SK-N-SH treated with all-trans-retinoic acid at 6 μM for 48 hours (cell line): ENCODE measurements at regions not wholly inside any gene's neighbourhood (a gene's known extent, or its start where the extent isn't known, plus 50 kb on each side); places are given as distances from the start of the nearest gene placed in this dataset.

ENCODE experiments used
- ATAC-seq: fragments of 200-7000 bp; cut with Tn5 transposase; 3 replicates; pipeline ENCODE4 v1.9.1; 2020; ENCODE audit warnings: mild to moderate bottlenecking, moderate library complexity
- BACH2 ChIP-seq: fragments of 250-450 bp; sonication (Bioruptor Pico); IDR thresholded peaks from 2 replicates; pipeline ENCODE4 v1.9.0; 2021; ENCODE audit warnings: mild to moderate bottlenecking, borderline replicate concordance
- CSDC2 ChIP-seq: fragments of 250-450 bp; sonication (Bioruptor Pico); IDR thresholded peaks from 2 replicates; pipeline ENCODE4 v1.5.0; 2020; ENCODE audit warnings: mild to moderate bottlenecking, moderate library complexity
- ESRRG ChIP-seq: fragments of 250-450 bp; sonication (Bioruptor Pico); IDR thresholded peaks from 2 replicates; pipeline ENCODE4 v1.6.1; 2021; ENCODE audit warnings: mild to moderate bottlenecking
- GLIS3 ChIP-seq: fragments of 250-450 bp; sonication (Bioruptor Pico); IDR thresholded peaks from 2 replicates; pipeline ENCODE4 v1.5.0; 2020; ENCODE audit warnings: mild to moderate bottlenecking, moderate library complexity
- ISL1 ChIP-seq: fragments of 250-450 bp; sonication (Bioruptor Pico); IDR thresholded peaks from 2 replicates; pipeline ENCODE4 v2.1.2; 2022; ENCODE audit warnings: mild to moderate bottlenecking, moderate library complexity
- OSR1 ChIP-seq: fragments of 250-450 bp; sonication (Bioruptor Pico); IDR thresholded peaks from 2 replicates; pipeline ENCODE4 v1.8.0; 2022; ENCODE audit warnings: moderate library complexity, mild to moderate bottlenecking, inconsistent platforms
- PATZ1 ChIP-seq: fragments of 250-450 bp; sonication (Bioruptor Pico); IDR thresholded peaks from 2 replicates; pipeline ENCODE4 v1.8.0; 2020; ENCODE audit warnings: mild to moderate bottlenecking, moderate library complexity, borderline replicate concordance
- PPARA ChIP-seq: fragments of 250-450 bp; sonication (Bioruptor Pico); IDR thresholded peaks from 2 replicates; pipeline ENCODE4 v1.5.0; 2020; ENCODE audit warnings: mild to moderate bottlenecking, borderline replicate concordance
- RARB ChIP-seq: fragments of 250-450 bp; sonication (Bioruptor Pico); IDR thresholded peaks from 2 replicates; pipeline ENCODE4 v1.8.0; 2021; ENCODE audit warnings: mild to moderate bottlenecking, moderate library complexity
- SNAI2 ChIP-seq: fragments of 250-450 bp; sonication (Bioruptor Pico); IDR thresholded peaks from 2 replicates; pipeline ENCODE4 v1.5.0; 2020; ENCODE audit warnings: mild to moderate bottlenecking, moderate library complexity
- TCF4 ChIP-seq: fragments of 250-450 bp; sonication (Bioruptor Pico); IDR thresholded peaks from 2 replicates; pipeline ENCODE4 v1.8.0; 2021; ENCODE audit warnings: mild to moderate bottlenecking, moderate library complexity, borderline replicate concordance
- TOX ChIP-seq: fragments of 250-450 bp; sonication (Bioruptor Pico); IDR thresholded peaks from 2 replicates; pipeline ENCODE4 v1.8.0; 2021; ENCODE audit warnings: mild to moderate bottlenecking, moderate library complexity, borderline replicate concordance
- TSHZ2 ChIP-seq: fragments of 250-450 bp; sonication (Bioruptor Pico); IDR thresholded peaks from 2 replicates; pipeline ENCODE4 v1.5.0; 2020; ENCODE audit warnings: mild to moderate bottlenecking, moderate library complexity
- ZC3H10 ChIP-seq: fragments of 250-450 bp; sonication (Bioruptor Pico); IDR thresholded peaks from 2 replicates; pipeline ENCODE4 v1.5.1; 2021; ENCODE audit warnings: mild to moderate bottlenecking, moderate library complexity
- ZFP3 ChIP-seq: fragments of 250-450 bp; sonication (Bioruptor Pico); IDR thresholded peaks from 2 replicates; pipeline ENCODE4 v1.5.0; 2020; ENCODE audit warnings: mild to moderate bottlenecking, moderate library complexity
- ZFP30 ChIP-seq: fragments of 450-650 bp; formaldehyde crosslinking; IDR thresholded peaks from 2 replicates; pipeline ENCODE4 v1.5.0; 2022; ENCODE audit warnings: mild to moderate bottlenecking, moderate library complexity
- ZNF565 ChIP-seq: fragments of 450-650 bp; formaldehyde crosslinking; conservative IDR thresholded peaks from 2 replicates; pipeline ENCODE4 v1.5.0; 2020; ENCODE audit warnings: low read depth, mild to moderate bottlenecking, moderate library complexity
- ZNF70 ChIP-seq: fragments of 450-650 bp; formaldehyde crosslinking; IDR thresholded peaks from 2 replicates; pipeline ENCODE4 v1.5.0; 2020; ENCODE audit warnings: mild to moderate bottlenecking, moderate library complexity
- ZNF8 ChIP-seq: fragments of 450-650 bp; formaldehyde crosslinking; IDR thresholded peaks from 2 replicates; pipeline ENCODE4 v1.5.0; 2020; ENCODE audit warnings: mild to moderate bottlenecking, moderate library complexity
- TF ChIP-seq, protein P1 (sequence below): fragments of 250-450 bp; sonication (Bioruptor Pico); IDR thresholded peaks from 2 replicates; pipeline ENCODE4 v1.8.0; 2021; ENCODE audit warnings: low read depth, mild to moderate bottlenecking, moderate library complexity, borderline replicate concordance
- TF ChIP-seq, protein P2 (sequence below): fragments of 250-450 bp; sonication (Bioruptor Pico); IDR thresholded peaks from 2 replicates; pipeline ENCODE4 v1.5.1; 2020; ENCODE audit warnings: low read depth, mild to moderate bottlenecking, moderate library complexity

DNA sequence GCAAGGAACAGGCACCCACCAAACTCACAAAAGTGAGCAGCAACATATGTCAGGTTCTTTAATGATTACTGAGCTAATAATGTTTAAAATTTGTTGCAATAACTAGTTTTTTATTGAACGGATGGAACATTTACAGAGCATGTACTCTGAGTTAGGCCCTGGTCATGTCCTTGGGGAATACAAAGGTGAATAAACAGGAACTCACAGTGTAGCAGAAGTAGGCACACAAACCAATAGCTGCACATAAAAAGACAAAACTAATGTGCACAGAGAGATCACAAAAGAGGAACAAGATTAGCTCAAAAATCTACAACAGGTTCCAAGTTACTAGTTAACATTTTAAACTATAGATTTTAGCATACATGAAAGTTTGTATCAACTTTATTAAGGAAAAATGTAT lies 505.3 kb upstream of the PPP2R3A start:
- TF ChIP-seq PATZ1 (CRISPR knock-in tag): no peak
- no peak for ATAC-seq

GRCh38 chr3:135471911-135472310 lies 493.6 kb upstream of the PPP2R3A start:
- TF ChIP-seq ZNF70 (CRISPR knock-in tag) (no peak), TOX (CRISPR knock-in tag) (no peak), ISL1 (no peak), TCF4 (CRISPR knock-in tag) (no peak), ZC3H10 (CRISPR knock-in tag) (no peak), TSHZ2 (no peak), PPARA (CRISPR knock-in tag) (no peak)
- TF ChIP-seq, protein P1, sequence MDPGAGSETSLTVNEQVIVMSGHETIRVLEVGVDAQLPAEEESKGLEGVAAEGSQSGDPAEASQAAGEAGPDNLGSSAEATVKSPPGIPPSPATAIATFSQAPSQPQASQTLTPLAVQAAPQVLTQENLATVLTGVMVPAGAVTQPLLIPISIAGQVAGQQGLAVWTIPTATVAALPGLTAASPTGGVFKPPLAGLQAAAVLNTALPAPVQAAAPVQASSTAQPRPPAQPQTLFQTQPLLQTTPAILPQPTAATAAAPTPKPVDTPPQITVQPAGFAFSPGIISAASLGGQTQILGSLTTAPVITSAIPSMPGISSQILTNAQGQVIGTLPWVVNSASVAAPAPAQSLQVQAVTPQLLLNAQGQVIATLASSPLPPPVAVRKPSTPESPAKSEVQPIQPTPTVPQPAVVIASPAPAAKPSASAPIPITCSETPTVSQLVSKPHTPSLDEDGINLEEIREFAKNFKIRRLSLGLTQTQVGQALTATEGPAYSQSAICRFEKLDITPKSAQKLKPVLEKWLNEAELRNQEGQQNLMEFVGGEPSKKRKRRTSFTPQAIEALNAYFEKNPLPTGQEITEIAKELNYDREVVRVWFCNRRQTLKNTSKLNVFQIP (CRISPR knock-in tag): no peak
- TF ChIP-seq, protein P2, sequence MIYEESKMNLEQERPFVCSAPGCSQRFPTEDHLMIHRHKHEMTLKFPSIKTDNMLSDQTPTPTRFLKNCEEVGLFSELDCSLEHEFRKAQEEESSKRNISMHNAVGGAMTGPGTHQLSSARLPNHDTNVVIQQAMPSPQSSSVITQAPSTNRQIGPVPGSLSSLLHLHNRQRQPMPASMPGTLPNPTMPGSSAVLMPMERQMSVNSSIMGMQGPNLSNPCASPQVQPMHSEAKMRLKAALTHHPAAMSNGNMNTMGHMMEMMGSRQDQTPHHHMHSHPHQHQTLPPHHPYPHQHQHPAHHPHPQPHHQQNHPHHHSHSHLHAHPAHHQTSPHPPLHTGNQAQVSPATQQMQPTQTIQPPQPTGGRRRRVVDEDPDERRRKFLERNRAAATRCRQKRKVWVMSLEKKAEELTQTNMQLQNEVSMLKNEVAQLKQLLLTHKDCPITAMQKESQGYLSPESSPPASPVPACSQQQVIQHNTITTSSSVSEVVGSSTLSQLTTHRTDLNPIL (CRISPR knock-in tag): no peak
- ATAC-seq: no peak

DNA sequence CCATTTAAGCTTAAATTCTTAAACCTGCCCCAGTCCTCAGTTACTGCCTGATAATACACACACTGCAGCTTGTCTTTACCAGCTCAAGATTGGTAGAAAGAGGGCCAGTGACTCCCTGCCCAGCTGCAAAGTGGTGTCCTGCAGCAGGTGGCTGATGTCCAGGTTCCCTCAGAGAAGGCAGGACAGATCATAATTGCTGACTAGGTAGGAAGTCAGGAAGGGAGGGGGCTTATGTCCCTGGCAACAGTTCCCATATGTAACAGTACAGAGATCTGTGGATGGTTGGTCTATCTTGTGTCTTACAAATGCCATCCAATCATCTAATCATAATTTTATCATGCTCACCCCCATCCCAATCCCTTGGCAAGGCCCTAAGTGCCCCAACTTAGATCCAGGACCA lies 492.1 kb upstream of the PPP2R3A start:
- TF ChIP-seq RARB (CRISPR knock-in tag): no peak
- no peak for TF ChIP-seq ZNF565 (CRISPR knock-in tag)
- TF ChIP-seq OSR1: no peak
- TF ChIP-seq ISL1: no peak
- TF ChIP-seq ZFP3 (CRISPR knock-in tag): no peak
- TF ChIP-seq BACH2 (CRISPR knock-in tag): no peak
- no peak for TF ChIP-seq CSDC2
- TF ChIP-seq, protein P1 (CRISPR knock-in tag): no peak
- TF ChIP-seq TSHZ2: no peak
- no peak for TF ChIP-seq PATZ1 (CRISPR knock-in tag)
- TF ChIP-seq SNAI2 (CRISPR knock-in tag): no peak
- TF ChIP-seq, protein P2 (CRISPR knock-in tag): no peak
- TF ChIP-seq ZNF70 (CRISPR knock-in tag): no peak
- no peak for TF ChIP-seq PPARA (CRISPR knock-in tag)
- no peak for TF ChIP-seq ZC3H10 (CRISPR knock-in tag)
- no peak for TF ChIP-seq TOX (CRISPR knock-in tag)
- no peak for TF ChIP-seq GLIS3 (CRISPR knock-in tag)
- TF ChIP-seq ESRRG (CRISPR knock-in tag): no peak
- no peak for TF ChIP-seq ZFP30
- TF ChIP-seq ZNF8 (CRISPR knock-in tag): no peak
- no peak for ATAC-seq
